Activated naive CD4-positive, alpha-beta T cell treated with anti-CD3 and anti-CD28 coated beads, Interleukin-2, amount 10 ng/mL, durations not matched to agents 7 days and 5 days (primary cell): ENCODE measurements at regions not wholly inside any gene's neighbourhood (a gene's known extent, or its start where the extent isn't known, plus 50 kb on each side); places are given as distances from the start of the nearest gene placed in this dataset.
"Not testable (repeated sequence)": the region's sequence is repeated elsewhere in the genome, so short reads cannot be mapped to it uniquely, and the experiment has no call there.

ENCODE experiments used
- CTCF ChIA-PET: fragments of 350-600 bp; sonication (Branson Sonifier 250); formaldehyde crosslinking; loops from one replicate; lab custom pipeline; 2021; ENCODE audit warnings: antibody characterized with exemption; lab: Charles Lee
- DNase-seq: peaks from one replicate; pipeline ENCODE4 v3.0.0-alpha.2; 2020
- H3K27ac Mint-ChIP-seq: one replicate; pipeline ENCODE4 v1.8.0; 2021; ENCODE audit warnings: mild to moderate bottlenecking, moderate library complexity, mixed read lengths
- H3K27me3 Mint-ChIP-seq: one replicate; pipeline ENCODE4 v1.8.0; 2021; ENCODE audit warnings: mild to moderate bottlenecking, mixed read lengths
- H3K36me3 Mint-ChIP-seq: one replicate; pipeline ENCODE4 v1.8.0; 2021; ENCODE audit warnings: mixed read lengths
- H3K4me1 Mint-ChIP-seq: one replicate; pipeline ENCODE4 v1.8.0; 2021; ENCODE audit warnings: mixed read lengths
- H3K4me3 Mint-ChIP-seq: one replicate; pipeline ENCODE4 v1.8.0; 2021; ENCODE audit warnings: mild to moderate bottlenecking, moderate library complexity, mixed read lengths
- H3K9me3 Mint-ChIP-seq: one replicate; pipeline ENCODE4 v1.8.0; 2021; ENCODE audit warnings: mixed read lengths

DNA sequence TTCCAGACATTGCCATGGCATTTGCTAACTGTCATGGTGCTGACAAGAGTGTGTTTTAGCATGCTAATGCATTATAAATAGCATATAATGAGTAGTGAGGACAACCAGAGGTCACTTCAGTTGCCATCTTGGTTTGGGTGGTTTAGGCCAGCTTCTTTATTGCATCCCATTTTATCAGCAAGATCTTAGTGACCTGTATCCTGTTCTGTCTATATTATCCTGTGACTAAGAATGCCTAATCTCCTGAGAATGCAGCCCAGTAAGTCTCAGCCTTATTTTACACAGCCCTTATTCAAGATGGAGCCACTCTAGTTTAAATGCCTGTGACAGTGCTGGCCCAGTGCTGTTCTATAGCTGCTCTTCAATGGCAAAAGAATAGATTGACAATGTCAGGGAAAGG lies 781.0 kb upstream of the ADGRB3 start:
- H3K4me3 Mint-ChIP-seq = no peak overlapping the region
- CTCF ChIA-PET = no interaction called here
- H3K9me3 Mint-ChIP-seq = peaks cover 4% of the 10 kb centered on the region
- no peak for DNase-seq
- no peaks in the 10 kb centered on the region for H3K36me3 Mint-ChIP-seq
- H3K27me3 Mint-ChIP-seq = no peaks in the 10 kb centered on the region
- H3K27ac Mint-ChIP-seq = no peak overlapping the region
- no peaks in the 10 kb centered on the region for H3K4me1 Mint-ChIP-seq

DNA sequence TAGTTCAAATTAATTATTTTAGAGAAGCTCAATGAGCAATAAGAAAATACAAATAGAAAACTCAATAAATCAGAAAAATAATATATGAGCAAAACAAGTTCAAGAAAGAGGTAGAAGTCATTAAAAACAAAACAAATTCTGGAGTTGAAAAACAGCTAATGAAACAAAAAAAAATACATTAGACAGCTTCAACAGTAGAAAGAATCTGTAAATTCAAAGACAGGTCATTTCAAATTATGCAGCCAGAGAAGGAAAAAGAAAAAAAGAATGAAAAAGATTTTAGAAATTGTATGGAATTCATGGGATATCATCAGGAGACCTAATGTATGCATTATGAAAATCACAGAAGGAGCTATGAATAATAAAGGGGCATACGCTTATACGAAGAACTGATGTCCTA lies 795.3 kb upstream of the ADGRB3 start:
- Mint-ChIP-seq H3K27ac (no peak overlapping the region), H3K9me3 (peaks cover 7% of the 10 kb centered on the region), H3K27me3 (no peaks in the 10 kb centered on the region), H3K4me3 (no peak overlapping the region), H3K4me1 (no peaks in the 10 kb centered on the region), H3K36me3 (no peaks in the 10 kb centered on the region)
- no peak for DNase-seq
- CTCF ChIA-PET = no interaction called here

GRCh38 chr6:67825201-67825895 lies 809.7 kb upstream of the ADGRB3 start:
- DNase-seq = no peak
- Mint-ChIP-seq H3K27me3 (no peaks in the 10 kb centered on the region), H3K9me3 (peaks cover 17% of the 10 kb centered on the region), H3K4me1 (no peaks in the 10 kb centered on the region), H3K36me3 (no peaks in the 10 kb centered on the region), H3K27ac (no peak overlapping the region), H3K4me3 (no peak overlapping the region)
- CTCF ChIA-PET = no interaction called here

DNA sequence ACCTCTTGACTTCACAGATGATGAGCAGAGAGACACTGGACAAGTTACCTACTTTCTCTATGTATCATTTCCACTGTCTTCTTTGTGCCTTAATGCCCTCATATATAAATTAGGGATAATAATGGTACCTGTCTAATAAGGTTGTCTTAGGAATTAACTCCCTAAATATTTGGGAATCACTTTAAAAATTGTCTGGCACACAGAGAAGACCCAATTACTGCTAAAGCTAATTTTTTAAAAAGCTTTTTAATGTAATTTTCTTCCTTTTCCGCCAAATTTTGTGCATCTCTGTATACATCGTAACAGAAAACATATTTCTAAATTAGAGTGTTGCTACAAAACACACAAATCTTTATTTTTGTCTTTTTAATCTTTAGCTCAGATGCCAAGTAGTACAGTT lies 816.8 kb upstream of the ADGRB3 start:
- no peak for DNase-seq
- no peaks in the 10 kb centered on the region for H3K4me1 Mint-ChIP-seq
- H3K27me3 Mint-ChIP-seq = no peaks in the 10 kb centered on the region
- peaks cover 35% of the 10 kb centered on the region for H3K9me3 Mint-ChIP-seq
- H3K4me3 Mint-ChIP-seq = no peak overlapping the region
- H3K27ac Mint-ChIP-seq = no peak overlapping the region
- H3K36me3 Mint-ChIP-seq = no peaks in the 10 kb centered on the region
- CTCF ChIA-PET = no interaction called here

DNA sequence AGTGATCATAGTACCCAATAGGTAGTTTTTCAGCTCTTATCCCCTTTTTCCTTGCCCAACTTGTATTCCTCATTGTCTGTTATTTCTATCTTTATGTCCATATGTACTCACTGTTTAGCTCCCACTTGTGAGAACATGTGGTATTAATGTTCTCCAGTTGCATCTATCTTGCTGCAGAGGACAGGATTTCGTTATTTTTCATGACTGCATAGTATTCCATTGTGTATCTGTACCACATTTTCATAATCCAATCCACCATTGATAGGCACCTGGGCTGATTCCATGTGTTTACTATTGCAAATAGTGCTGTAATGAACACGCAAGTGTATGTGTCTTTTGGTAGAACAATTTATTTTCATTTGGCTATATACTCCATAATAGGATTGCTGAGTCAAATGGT lies 819.5 kb upstream of the ADGRB3 start:
- no peaks in the 10 kb centered on the region for H3K27me3 Mint-ChIP-seq
- no peak overlapping the region for H3K4me3 Mint-ChIP-seq
- H3K27ac Mint-ChIP-seq = no peak overlapping the region
- no peaks in the 10 kb centered on the region for H3K4me1 Mint-ChIP-seq
- no peak for DNase-seq
- peaks cover 29% of the 10 kb centered on the region for H3K9me3 Mint-ChIP-seq
- H3K36me3 Mint-ChIP-seq = no peaks in the 10 kb centered on the region
- CTCF ChIA-PET = no interaction called here

DNA sequence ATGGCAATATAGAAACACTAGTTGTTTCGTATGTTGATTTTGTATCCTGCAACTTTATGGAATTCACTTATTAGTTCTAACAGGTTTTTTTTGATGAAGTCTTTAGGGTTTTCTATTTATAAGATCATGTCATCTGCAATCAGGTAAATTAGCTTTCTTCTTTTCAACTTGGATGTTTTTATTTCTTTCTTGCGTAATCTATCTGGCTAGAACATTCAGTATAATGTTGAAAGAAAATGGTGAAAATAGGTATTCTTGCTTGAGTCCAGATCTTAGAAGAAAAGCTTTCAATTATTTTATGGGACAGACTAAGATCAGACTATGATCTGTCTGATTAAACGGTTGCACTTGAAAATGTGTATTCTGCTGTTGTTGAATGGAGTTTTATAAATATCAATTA lies 820.8 kb upstream of the ADGRB3 start:
- DNase-seq = no peak
- Mint-ChIP-seq H3K27me3 (no peaks in the 10 kb centered on the region), H3K36me3 (no peaks in the 10 kb centered on the region), H3K4me3 (no peak overlapping the region), H3K9me3 (peaks cover 28% of the 10 kb centered on the region), H3K4me1 (no peaks in the 10 kb centered on the region), H3K27ac (no peak overlapping the region)
- CTCF ChIA-PET = no interaction called here

DNA sequence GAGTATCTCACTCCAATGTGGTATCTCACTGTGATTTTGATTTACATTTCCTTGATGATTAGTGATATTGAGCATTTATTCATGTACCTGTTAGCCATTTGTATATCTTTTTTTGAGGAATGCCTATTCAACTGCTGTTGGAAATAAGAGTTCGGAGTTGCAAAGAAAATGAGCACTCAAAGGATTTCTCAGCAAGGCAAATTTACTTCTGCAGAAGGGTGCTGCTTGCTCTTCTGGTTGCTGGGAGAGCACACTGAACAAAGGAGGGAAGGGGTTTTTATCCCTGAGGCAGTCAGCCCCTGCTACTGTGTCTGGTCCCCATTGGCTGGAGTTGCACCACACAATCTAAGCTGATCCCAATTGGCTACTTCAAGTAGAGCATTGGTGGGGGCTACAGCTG lies 822.4 kb upstream of the ADGRB3 start:
- H3K4me1 Mint-ChIP-seq = no peaks in the 10 kb centered on the region
- no peaks in the 10 kb centered on the region for H3K36me3 Mint-ChIP-seq
- H3K9me3 Mint-ChIP-seq = peaks cover 28% of the 10 kb centered on the region
- H3K4me3 Mint-ChIP-seq = no peak overlapping the region
- H3K27ac Mint-ChIP-seq = no peak overlapping the region
- CTCF ChIA-PET = no interaction called here
- H3K27me3 Mint-ChIP-seq = no peaks in the 10 kb centered on the region
- no peak for DNase-seq

DNA sequence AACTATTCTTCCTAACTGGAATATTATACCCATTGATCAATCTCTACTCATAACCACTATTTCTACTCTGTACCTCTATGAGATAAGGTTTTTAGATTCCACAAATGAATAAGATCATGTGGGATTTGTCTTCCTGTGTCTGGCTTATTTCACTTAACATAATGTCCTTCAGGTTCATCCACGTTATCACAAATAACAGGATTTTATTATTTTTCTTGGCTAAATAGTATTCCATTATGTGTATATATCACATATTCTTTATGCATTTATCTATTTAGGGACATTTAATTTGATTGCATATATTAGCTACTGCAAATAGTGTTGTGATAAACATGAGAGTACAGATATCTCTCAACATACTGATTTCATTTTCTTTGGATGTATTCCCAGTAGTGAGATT lies 823.0 kb upstream of the ADGRB3 start:
- Mint-ChIP-seq H3K27ac (no peak overlapping the region), H3K9me3 (peaks cover 28% of the 10 kb centered on the region), H3K36me3 (no peaks in the 10 kb centered on the region), H3K4me1 (no peaks in the 10 kb centered on the region), H3K4me3 (no peak overlapping the region), H3K27me3 (no peaks in the 10 kb centered on the region)
- no peak for DNase-seq
- CTCF ChIA-PET = no interaction called here

DNA sequence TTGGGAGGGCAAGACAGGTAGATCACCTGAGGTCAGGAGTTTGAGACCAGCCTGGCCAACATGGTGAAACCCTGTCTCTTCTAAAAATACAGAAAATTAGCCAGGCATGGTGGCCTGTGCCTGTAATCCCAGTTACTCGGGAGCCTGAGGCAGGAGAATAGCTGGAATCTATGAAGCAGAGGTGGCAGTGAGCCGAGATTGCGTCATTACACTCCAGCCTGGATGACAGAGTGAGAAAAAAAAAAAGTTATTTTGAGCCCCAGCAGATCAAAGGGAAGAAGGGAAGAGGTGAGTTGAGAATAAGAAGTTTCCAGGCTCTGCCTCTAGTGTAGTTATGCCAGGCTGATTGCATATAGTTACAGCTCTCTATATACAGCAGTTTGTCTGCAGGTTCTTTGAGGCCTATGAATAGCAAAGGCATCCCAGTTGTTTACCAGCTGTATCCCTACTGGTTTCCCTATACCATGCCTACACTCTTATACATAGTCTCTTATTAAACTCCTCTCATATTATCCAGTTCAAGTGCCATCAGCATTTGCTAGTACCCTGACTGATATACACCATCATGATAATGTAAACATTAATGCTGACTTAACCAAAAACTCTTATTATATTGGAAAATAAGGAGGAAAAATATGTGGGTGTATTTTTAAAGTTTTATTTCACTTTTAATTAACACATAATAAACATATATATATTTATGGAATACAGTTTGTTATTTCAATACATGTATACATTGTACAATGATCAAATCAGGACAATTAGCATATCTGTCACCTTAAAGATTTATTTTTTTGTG lies 823.6 kb upstream of the ADGRB3 start:
- CTCF ChIA-PET = no interaction called here
- H3K4me1 Mint-ChIP-seq = no peaks in the 10 kb centered on the region
- H3K27ac Mint-ChIP-seq = no peak overlapping the region
- H3K4me3 Mint-ChIP-seq = no peak overlapping the region
- DNase-seq = no peak
- H3K27me3 Mint-ChIP-seq = no peaks in the 10 kb centered on the region
- H3K9me3 Mint-ChIP-seq = peaks cover 33% of the 10 kb centered on the region
- H3K36me3 Mint-ChIP-seq = no peaks in the 10 kb centered on the region

GRCh38 chr6:67804808-67805207 lies 830.3 kb upstream of the ADGRB3 start:
- H3K9me3 Mint-ChIP-seq = peaks cover 17% of the 10 kb centered on the region
- not testable (repeated sequence) for H3K4me1 Mint-ChIP-seq

DNA sequence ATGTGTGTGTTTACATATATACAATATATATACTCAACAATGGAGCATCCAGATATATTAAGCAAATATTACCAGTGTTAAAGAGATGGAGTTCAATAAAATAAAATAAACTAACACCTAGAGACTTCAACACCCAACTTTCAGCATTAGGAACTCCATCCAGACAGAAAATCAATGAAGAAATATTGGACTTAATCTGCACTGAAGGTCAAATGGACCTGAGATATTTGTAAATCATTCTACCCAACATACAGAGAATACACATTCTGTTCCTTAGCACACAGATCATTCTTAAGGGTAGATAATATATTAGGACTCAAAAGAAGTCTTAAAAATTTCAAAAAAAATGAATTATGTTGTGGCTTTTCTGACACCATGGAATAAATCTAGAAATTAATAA lies 832.3 kb upstream of the ADGRB3 start:
- no peaks in the 10 kb centered on the region for H3K36me3 Mint-ChIP-seq
- CTCF ChIA-PET = no interaction called here
- no peak overlapping the region for H3K4me3 Mint-ChIP-seq
- H3K9me3 Mint-ChIP-seq = peaks cover 26% of the 10 kb centered on the region
- DNase-seq = no peak
- no peaks in the 10 kb centered on the region for H3K4me1 Mint-ChIP-seq
- H3K27ac Mint-ChIP-seq = no peak overlapping the region
- no peaks in the 10 kb centered on the region for H3K27me3 Mint-ChIP-seq

More at GRCh38 chr6:67804808-67805207, 830.3 kb upstream of the ADGRB3 start:
- DNase-seq, CTCF ChIA-PET, H3K4me3 Mint-ChIP-seq, H3K36me3 Mint-ChIP-seq, H3K27me3 Mint-ChIP-seq, H3K27ac Mint-ChIP-seq: not testable (repeated sequence)

DNA sequence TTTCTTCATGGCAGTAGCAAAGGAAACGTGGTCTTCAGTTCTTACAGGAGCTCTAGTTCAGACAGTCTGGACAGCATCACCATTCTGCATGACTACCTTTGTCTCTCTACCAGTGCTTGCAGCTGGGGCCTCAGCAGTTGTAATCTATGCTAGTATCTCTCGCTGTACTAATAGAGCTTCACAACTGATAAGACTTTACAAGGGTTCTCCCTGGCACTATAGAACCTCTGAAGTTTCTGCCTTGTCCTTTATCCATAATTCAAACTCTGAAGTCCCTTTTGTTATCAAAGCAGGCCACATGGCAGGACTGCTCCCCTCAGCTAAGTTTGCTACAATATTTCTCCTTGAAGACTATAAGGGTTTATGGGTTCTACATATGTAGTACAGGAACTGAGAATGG lies 842.1 kb upstream of the ADGRB3 start:
- CTCF ChIA-PET = no interaction called here
- Mint-ChIP-seq H3K4me3 (no peak overlapping the region), H3K27me3 (no peaks in the 10 kb centered on the region), H3K36me3 (no peaks in the 10 kb centered on the region), H3K9me3 (peaks cover 6% of the 10 kb centered on the region), H3K4me1 (no peaks in the 10 kb centered on the region), H3K27ac (no peak overlapping the region)
- no peak for DNase-seq

DNA sequence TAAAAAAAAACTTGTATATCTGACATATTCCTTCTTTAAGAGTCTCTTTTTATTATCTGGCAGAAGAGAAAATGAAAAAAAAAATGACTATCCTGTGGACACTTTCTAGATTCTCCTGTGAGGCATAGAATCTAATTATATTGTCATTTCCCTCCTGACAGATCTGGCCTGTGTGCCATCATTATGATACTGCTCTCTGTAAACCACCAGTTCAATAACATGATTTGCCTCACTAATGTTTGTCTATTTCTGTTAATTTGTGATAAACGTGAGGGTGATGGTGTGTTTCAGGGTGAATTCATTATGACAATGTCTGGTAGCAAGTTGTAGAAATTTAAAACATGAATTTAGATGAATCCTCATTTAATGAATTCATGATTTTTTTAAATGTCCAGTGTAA lies 844.5 kb upstream of the ADGRB3 start:
- CTCF ChIA-PET = no interaction called here
- Mint-ChIP-seq H3K27ac (no peak overlapping the region), H3K4me1 (no peaks in the 10 kb centered on the region), H3K4me3 (no peak overlapping the region), H3K36me3 (no peaks in the 10 kb centered on the region), H3K27me3 (no peaks in the 10 kb centered on the region), H3K9me3 (peaks cover 2% of the 10 kb centered on the region)
- DNase-seq = no peak

DNA sequence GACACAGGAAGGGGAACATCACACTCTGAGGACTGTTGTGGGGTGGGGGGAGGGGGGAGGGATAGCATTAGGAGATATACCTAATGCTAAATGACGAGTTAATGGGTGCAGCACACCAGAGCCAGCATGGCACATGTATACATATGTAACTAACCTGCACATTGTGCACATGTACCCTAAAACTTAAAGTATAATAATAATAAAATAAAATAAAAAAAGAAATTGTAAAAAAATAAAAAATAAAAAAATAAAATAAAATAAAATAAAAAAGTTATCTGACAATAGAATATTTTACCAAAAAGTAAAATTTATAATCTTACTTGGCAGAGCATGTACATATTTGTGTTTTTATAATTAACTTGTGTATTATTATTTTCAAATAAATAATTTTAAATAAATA lies 848.0 kb upstream of the ADGRB3 start:
- DNase-seq, H3K27ac Mint-ChIP-seq, H3K4me3 Mint-ChIP-seq, H3K4me1 Mint-ChIP-seq, CTCF ChIA-PET, H3K36me3 Mint-ChIP-seq, H3K9me3 Mint-ChIP-seq, H3K27me3 Mint-ChIP-seq: not testable (repeated sequence)

GRCh38 chr6:67779876-67780275 lies 855.2 kb upstream of the ADGRB3 start:
- Mint-ChIP-seq H3K4me1 (no peaks in the 10 kb centered on the region), H3K9me3 (peaks cover 5% of the 10 kb centered on the region), H3K27me3 (no peaks in the 10 kb centered on the region), H3K36me3 (no peaks in the 10 kb centered on the region), H3K27ac (no peak overlapping the region), H3K4me3 (no peak overlapping the region)
- CTCF ChIA-PET = no interaction called here
- DNase-seq = no peak
